GM13977 (cell line): ENCODE measurements at regions not wholly inside any gene's neighbourhood (a gene's known extent, or its start where the extent isn't known, plus 50 kb on each side); places are given as distances from the start of the nearest gene placed in this dataset.

Experiments used
- DNase-seq: peaks from one replicate; pipeline ENCODE4 v3.0.0; 2012; ENCODE audit warnings: low spot score
- CTCF ChIP-seq: IDR thresholded peaks from 2 replicates; pipeline ENCODE4 v1.5.1; 2012; ENCODE audit warnings: mild to moderate bottlenecking, control low read depth; ENCODE audit not compliant: insufficient read depth; ENCODE audit errors: extremely low read depth, missing control alignments
- in situ Hi-C: fragments of 300-500 bp; cut with MboI; formaldehyde crosslinking; loops from one replicate; pipeline ENCODE4 v1.12.0; 2022; ENCODE audit warnings: low sequenced_read_pairs, low pct_unique_long_range_greater_than_20kb, mixed read lengths, inconsistent platforms; ENCODE audit not compliant: unreplicated experiment

DNA sequence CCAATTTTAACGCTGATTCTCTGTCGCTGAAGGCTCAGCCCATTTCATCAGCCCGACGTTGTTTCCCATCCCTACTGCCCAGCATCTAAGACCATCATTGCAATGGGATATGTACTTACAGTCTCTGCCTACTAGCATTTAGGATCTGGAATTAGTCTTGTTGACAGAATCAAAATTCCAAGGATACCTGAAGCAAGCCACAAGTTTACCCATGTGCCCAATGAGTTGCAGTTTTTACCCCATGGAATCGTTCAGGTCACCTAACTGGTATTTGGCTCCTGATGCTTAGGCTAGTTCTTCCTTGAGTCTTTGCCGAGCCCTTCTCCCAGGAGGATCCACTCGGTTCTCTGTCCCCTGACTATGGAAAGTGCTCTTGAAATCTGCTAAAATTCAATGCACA lies 276.8 kb downstream of the DNAJB9 start:
- in situ Hi-C loops: no loop called here
- no peak for TF ChIP-seq CTCF

GRCh38 chr7:108848486-108848885 lies 278.8 kb downstream of the DNAJB9 start:
- DNase-seq: no peak
- in situ Hi-C loops: no loop called here
- TF ChIP-seq CTCF: no peak

More for the DNA sequence above, 276.8 kb downstream of the DNAJB9 start:
- no peak for DNase-seq

- TF ChIP-seq CTCF: no peak
- in situ Hi-C loops: no loop called here
- no peak for DNase-seq
Observed at GRCh38 chr7:108860615-108861014, 290.9 kb downstream of the DNAJB9 start.

DNA sequence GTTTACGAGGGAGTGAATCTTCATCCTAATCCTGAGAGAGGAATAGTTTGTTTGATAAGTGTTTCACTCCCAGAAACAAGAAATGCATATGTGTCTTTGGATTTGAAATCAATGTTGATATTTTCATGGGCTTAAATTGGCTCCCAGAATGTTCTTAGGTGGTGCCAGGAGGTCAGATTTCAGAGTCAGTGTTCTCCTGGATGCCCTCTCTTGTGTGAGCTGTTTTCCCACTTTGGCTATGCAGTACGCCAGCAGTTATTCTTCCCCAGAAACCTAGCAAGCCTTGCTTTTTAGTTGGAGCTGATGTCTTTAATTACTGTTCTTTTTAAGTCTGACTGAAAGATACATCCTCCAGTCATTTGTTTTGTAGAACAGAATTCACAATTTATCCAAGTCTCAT lies 291.4 kb downstream of the DNAJB9 start:
- TF ChIP-seq CTCF: no peak
- in situ Hi-C loops: no loop called here
- DNase-seq: no peak

GRCh38 chr7:108863227-108863848 lies 293.7 kb downstream of the DNAJB9 start:
- in situ Hi-C loops: no loop called here
- no peak for TF ChIP-seq CTCF
- no peak for DNase-seq

- no peak for TF ChIP-seq CTCF
- in situ Hi-C loops: no loop called here
- no peak for DNase-seq
Observed at GRCh38 chr7:108869070-108869469, 299.4 kb downstream of the DNAJB9 start.
